Esophagus muscularis mucosa (tissue), 3 donors: ENCODE measurements at regions not wholly inside any gene's neighbourhood (a gene's known extent, or its start where the extent isn't known, plus 50 kb on each side); places are given as distances from the start of the nearest gene placed in this dataset.
"Not testable (repeated sequence)": the region's sequence is repeated elsewhere in the genome, so short reads cannot be mapped to it uniquely, and the experiment has no call there.

Experiments
- CTCF ChIP-seq, 3 experiments: fragments of 200-600 bp in 2 of 3; fragments of 450-650 bp in 1 of 3; sonication (generic) in 2 of 3; IDR thresholded peaks; one replicate each; pipeline ENCODE4 v1.5.1; 2017 to 2019; ENCODE audit warnings: antibody characterized with exemption in 3 of 3, mild to moderate bottlenecking in 2 of 3, moderate library complexity in 1 of 3
- POLR2A ChIP-seq: fragments of 450-650 bp; IDR thresholded peaks from one replicate; pipeline ENCODE4 v1.6.1; 2017; ENCODE audit warnings: antibody characterized with exemption, moderate library complexity, mild to moderate bottlenecking, low read depth

- not testable (repeated sequence) for TF ChIP-seq POLR2A; CTCF (IDR thresholded peaks at IDR 0.05)
These were observed 801.4 kb downstream of the TMEM121 start for GRCh38 chr14:106327702-106328353.
